Hepatocyte (in vitro differentiated cells): ENCODE measurements at regions not wholly inside any gene's neighbourhood (a gene's known extent, or its start where the extent isn't known, plus 50 kb on each side); places are given as distances from the start of the nearest gene placed in this dataset.

Experiments used
- EZH2 ChIP-seq: fragments of 200-600 bp; sonication (generic); IDR thresholded peaks from 2 replicates; pipeline ENCODE4 v1.6.1; 2016; ENCODE audit warnings: antibody characterized with exemption, mild to moderate bottlenecking, borderline replicate concordance
- TF ChIP-seq, protein P1 (sequence below): fragments of 200-600 bp; sonication (generic); IDR thresholded peaks from 2 replicates; pipeline ENCODE4 v1.5.1; 2016; ENCODE audit warnings: antibody characterized with exemption, mild to moderate bottlenecking; ENCODE audit not compliant: poor library complexity

DNA sequence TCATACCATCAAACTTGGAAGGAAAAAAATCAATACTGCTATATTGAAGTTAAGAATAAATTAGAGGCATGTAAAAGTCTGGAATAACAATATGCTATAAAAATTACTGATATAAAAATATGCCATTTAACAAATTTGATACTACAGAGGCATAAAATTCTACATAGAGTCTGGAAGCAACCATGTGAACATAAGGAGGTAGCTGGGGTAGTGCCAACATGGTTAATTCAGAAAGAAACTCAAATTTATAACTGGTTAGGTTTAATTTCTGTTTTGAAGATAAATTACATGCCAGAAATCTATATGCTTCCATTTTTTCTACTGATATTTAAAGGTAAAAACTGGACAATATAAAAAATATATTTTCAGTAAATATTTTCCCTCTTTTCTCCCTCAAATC is 103.1 kb upstream of the NR4A3 start:
- TF ChIP-seq, protein P1, sequence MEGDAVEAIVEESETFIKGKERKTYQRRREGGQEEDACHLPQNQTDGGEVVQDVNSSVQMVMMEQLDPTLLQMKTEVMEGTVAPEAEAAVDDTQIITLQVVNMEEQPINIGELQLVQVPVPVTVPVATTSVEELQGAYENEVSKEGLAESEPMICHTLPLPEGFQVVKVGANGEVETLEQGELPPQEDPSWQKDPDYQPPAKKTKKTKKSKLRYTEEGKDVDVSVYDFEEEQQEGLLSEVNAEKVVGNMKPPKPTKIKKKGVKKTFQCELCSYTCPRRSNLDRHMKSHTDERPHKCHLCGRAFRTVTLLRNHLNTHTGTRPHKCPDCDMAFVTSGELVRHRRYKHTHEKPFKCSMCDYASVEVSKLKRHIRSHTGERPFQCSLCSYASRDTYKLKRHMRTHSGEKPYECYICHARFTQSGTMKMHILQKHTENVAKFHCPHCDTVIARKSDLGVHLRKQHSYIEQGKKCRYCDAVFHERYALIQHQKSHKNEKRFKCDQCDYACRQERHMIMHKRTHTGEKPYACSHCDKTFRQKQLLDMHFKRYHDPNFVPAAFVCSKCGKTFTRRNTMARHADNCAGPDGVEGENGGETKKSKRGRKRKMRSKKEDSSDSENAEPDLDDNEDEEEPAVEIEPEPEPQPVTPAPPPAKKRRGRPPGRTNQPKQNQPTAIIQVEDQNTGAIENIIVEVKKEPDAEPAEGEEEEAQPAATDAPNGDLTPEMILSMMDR, result no peak
- TF ChIP-seq EZH2, result no peak
